Sigmoid colon (tissue), 4 donors: ENCODE measurements at regions not wholly inside any gene's neighbourhood (a gene's known extent, or its start where the extent isn't known, plus 50 kb on each side); places are given as distances from the start of the nearest gene placed in this dataset.

Source experiments
- CTCF ChIP-seq, 4 experiments: fragments of 450-650 bp in 3 of 4; fragments of 200-600 bp in 1 of 4; IDR thresholded peaks; one replicate each; pipeline ENCODE4 v1.5.1; 2016 to 2019; ENCODE audit warnings: antibody characterized with exemption in 4 of 4, mild to moderate bottlenecking in 3 of 4, moderate library complexity in 2 of 4
- EP300 ChIP-seq, 4 donors: sonication (generic); formaldehyde crosslinking; IDR thresholded peaks; one replicate each; pipeline ENCODE4 v1.6.1; 2017; ENCODE audit warnings: antibody characterized with exemption in 4 of 4
- POLR2A ChIP-seq, 2 donors: fragments of 450-650 bp; IDR thresholded peaks; one replicate each; pipeline ENCODE4 v1.6.1; 2016; ENCODE audit warnings: antibody characterized with exemption in 2 of 2, mild to moderate bottlenecking in 2 of 2, moderate library complexity in 2 of 2
- POLR2AphosphoS5 ChIP-seq, 4 donors: sonication (generic); formaldehyde crosslinking; IDR thresholded peaks; one replicate each; pipeline ENCODE4 v1.6.1; 2017; ENCODE audit warnings: antibody characterized with exemption in 4 of 4

- TF ChIP-seq POLR2AphosphoS5 (IDR thresholded peaks at IDR 0.05) (no peak), POLR2A (IDR thresholded peaks at IDR 0.05) (no peak), CTCF (IDR thresholded peaks at IDR 0.05) (no peak), EP300 (IDR thresholded peaks at IDR 0.05) (no peak)
Measured at GRCh38 chr14:104404922-104405321, 174.6 kb upstream of the C14orf180 start.
